RWPE1 (cell line): ENCODE measurements at regions not wholly inside any gene's neighbourhood (a gene's known extent, or its start where the extent isn't known, plus 50 kb on each side); places are given as distances from the start of the nearest gene placed in this dataset.

ENCODE experiments used
- CTCF ChIA-PET: fragments of 350-600 bp; sonication (Branson Sonifier 250); formaldehyde crosslinking; extraction: SDS; loops from one replicate; lab custom pipeline; 2021; lab: Yijun Ruan, JAX
- POLR2A ChIA-PET: fragments of 400-600 bp; formaldehyde crosslinking; extraction: SDS; loops from one replicate; lab custom pipeline; 2020; ENCODE audit warnings: antibody characterized with exemption; ENCODE audit not compliant: low non-redundant PET; lab: Yijun Ruan, JAX
- DNase-seq: peaks from one replicate; pipeline ENCODE4 v3.0.0; 2012; ENCODE audit warnings: low spot score
- H3K27ac ChIP-seq: fragments of 450-650 bp; 2 replicates; pipeline ENCODE4 v1.5.1; 2017
- CTCF ChIP-seq: fragments of 450-650 bp; conservative IDR thresholded peaks from 2 replicates; pipeline ENCODE4 v1.5.1; 2017; ENCODE audit warnings: low read depth, mild to moderate bottlenecking

DNA sequence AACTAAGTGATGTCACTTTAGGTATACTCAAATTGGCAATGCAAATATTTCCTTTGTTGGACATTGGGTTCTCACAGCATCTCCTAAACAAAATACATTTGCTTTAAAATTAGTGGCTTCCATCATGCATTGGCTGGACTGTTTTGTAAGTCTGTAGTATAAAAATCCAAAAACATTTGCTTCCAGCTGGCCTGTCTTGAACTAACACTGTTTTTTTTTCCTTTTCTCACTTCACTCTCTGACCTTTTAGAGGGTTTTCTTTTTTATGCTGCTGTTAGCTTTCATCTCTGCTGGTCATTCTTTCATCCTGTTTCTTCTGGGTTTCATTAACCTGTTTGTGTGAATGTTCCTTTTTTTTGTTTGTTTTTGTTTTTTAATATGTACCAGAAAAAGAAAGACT lies 121.7 kb upstream of the MLIP start:
- TF ChIP-seq CTCF, result no peak
- CTCF ChIA-PET, result no interaction called here
- POLR2A ChIA-PET, result interaction anchor here (0.6 kb wide), 1 partner anchor 261 kb away, joined by 6 read pairs; no protein-coding TSS in a partner anchor

DNA sequence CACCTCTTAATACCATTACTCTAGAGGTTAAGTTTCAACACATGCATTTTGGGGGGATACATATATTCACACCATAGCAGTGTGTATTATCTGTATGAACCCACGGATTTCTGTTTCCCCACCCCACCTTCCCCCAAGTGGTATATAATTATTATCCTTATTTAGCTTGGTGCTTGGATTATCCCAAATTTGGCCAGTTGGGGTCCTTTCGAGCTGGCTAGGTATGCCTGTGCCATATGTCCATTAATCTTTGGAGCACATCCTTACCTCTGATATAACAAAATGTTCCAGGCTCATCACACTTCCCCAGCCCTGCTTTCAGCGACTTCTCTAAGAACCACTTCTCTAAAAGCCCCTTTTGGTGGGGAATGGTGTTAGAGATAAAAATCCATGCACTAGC lies 118.7 kb upstream of the MLIP start:
- DNase-seq, result no peak
- ChIA-PET POLR2A (no interaction called here), CTCF (interaction anchor here (0.6 kb wide), 1 partner anchor 42 kb away, joined by 5 read pairs; no protein-coding TSS in a partner anchor)
- H3K27ac ChIP-seq, result no peak overlapping the region
- no peak for TF ChIP-seq CTCF

More for the DNA sequence above, 121.7 kb upstream of the MLIP start:
- no peak overlapping the region for H3K27ac ChIP-seq
- no peak for DNase-seq

DNA sequence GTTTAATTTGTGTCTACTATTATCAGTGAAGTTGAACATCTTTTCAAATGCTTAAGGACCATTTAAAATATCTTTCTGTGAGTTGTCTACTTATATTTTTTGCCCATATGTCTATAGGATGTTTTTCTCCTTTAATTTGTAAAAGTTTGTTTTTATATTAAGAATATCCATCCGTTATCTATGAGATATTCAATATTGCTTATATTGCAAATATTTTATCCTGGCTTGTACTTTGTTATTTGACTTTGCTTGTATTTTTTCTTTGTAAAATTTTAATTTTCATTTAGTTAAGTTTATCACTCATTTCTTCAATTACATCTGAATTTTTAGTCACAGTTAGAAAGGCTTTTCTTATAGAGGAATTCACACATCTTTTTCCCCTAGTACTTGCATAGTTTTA lies 117.0 kb upstream of the MLIP start:
- no peak overlapping the region for H3K27ac ChIP-seq
- POLR2A ChIA-PET, result no interaction called here
- CTCF ChIA-PET, result no interaction called here
- no peak for TF ChIP-seq CTCF
- no peak for DNase-seq

GRCh38 chr6:53995935-53996334 lies 115.3 kb upstream of the MLIP start:
- TF ChIP-seq CTCF, result no peak
- DNase-seq, result no peak
- H3K27ac ChIP-seq, result no peak overlapping the region
- POLR2A ChIA-PET, result no interaction called here
- CTCF ChIA-PET, result no interaction called here

- ChIA-PET CTCF (no interaction called here), POLR2A (no interaction called here)
- no peak for TF ChIP-seq CTCF
- no peak overlapping the region for H3K27ac ChIP-seq
- no peak for DNase-seq
These were observed 112.9 kb upstream of the MLIP start for GRCh38 chr6:53998303-53998702.

DNA sequence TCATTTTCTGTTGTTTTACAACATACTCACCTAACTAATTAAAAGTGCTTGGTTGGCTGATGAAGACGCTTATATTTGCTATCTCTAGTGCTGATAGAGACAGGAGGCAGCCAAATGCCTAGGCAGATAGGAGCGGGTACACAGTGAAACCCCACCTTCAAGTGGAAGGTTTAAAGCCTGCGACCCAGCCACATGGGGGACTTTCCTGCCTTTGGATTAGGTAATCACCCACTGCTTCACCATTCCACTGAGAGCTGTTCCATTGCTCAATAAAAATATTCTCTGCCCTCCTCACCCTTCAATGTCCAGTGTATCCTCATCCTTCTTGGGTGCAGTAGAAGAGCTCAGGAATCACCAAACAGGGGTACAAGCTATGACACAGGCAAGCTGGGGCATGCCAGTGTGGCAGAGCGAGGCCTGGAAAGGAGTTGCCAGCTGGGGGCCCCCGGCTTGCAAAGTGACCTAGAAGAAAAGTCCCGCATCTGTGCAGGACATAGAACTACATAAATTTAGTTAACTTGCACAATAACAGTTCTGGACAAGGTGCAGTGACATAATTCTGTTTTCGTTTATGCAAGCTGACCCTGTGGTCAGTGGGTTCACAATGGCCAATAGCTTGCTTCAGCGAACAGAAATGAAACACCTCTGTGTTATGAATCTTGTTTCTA lies 112.0 kb upstream of the MLIP start:
- POLR2A ChIA-PET, result no interaction called here
- no peak for TF ChIP-seq CTCF

More for the DNA sequence above, 112.0 kb upstream of the MLIP start:
- H3K27ac ChIP-seq, result no peak overlapping the region
- DNase-seq, result no peak
- CTCF ChIA-PET, result interaction anchor here (0.5 to 0.7 kb wide), 2 partner anchors 95 to 660 kb away, joined by 3 to 4 read pairs; no protein-coding TSS in a partner anchor
